ENCODE measurements at regions not wholly inside any gene's neighbourhood (a gene's known extent, or its start where the extent isn't known, plus 50 kb on each side); places are given as distances from the start of the nearest gene placed in this dataset.

DNA sequence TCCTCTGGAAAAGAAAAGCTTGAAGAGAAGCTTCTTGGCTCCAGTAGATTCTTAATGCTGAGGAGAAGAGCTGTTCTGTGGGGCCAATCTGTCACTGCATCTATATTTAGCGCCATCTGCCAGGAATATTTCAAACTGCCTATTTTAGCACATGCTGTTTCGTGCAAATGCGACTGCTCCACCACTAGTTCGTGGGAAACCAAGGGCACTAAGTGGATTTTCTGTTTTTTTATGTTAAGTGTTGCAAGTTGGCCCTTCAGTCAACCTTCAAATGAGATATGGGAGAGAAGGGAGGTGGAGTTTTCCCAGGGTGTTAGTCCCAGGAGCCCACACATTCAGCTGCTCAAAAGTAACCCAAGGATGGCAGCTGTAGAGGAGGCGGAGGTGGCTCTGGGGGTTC lies 91.9 kb downstream of the TSEN15 start:
- BruUV-seq (replicated peaks), result no TSS peak
- no peak for ATAC-seq
- TF ChIP-seq MTA2 (IDR thresholded peaks at IDR 0.05; ENCODE audit: low read depth) (no peak), NR2F1 (conservative IDR thresholded peaks at IDR 0.05) (no peak), TCF3 (IDR thresholded peaks at IDR 0.05; ENCODE audit: borderline replicate concordance, insufficient read depth, low read depth, low read length) (no peak), ETV6 (conservative IDR thresholded peaks at IDR 0.05 in 1 of 2, IDR thresholded peaks at IDR 0.05 in 1 of 2; ENCODE audit: borderline replicate concordance in 1 of 2, low read depth in 1 of 2) (no peak), TBL1XR1 (IDR thresholded peaks at IDR 0.05; ENCODE audit: low read depth, low read length) (no peak), HDAC6 (IDR thresholded peaks at IDR 0.05; ENCODE audit: unreplicated experiment) (no peak), MEF2B (IDR thresholded peaks at IDR 0.05; ENCODE audit: partially characterized antibody, poor library complexity, severe bottlenecking) (no peak)
- TF ChIP-seq, protein P1, sequence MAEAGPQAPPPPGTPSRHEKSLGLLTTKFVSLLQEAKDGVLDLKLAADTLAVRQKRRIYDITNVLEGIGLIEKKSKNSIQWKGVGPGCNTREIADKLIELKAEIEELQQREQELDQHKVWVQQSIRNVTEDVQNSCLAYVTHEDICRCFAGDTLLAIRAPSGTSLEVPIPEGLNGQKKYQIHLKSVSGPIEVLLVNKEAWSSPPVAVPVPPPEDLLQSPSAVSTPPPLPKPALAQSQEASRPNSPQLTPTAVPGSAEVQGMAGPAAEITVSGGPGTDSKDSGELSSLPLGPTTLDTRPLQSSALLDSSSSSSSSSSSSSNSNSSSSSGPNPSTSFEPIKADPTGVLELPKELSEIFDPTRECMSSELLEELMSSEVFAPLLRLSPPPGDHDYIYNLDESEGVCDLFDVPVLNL (IDR thresholded peaks at IDR 0.05; ENCODE audit: low read depth, low read length), result no peak
- TF ChIP-seq, protein P2, sequence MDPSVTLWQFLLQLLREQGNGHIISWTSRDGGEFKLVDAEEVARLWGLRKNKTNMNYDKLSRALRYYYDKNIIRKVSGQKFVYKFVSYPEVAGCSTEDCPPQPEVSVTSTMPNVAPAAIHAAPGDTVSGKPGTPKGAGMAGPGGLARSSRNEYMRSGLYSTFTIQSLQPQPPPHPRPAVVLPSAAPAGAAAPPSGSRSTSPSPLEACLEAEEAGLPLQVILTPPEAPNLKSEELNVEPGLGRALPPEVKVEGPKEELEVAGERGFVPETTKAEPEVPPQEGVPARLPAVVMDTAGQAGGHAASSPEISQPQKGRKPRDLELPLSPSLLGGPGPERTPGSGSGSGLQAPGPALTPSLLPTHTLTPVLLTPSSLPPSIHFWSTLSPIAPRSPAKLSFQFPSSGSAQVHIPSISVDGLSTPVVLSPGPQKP (IDR thresholded peaks at IDR 0.05; ENCODE audit: low read depth, low read length), result no peak
- H3K4me3 ChIP-seq, result no peak overlapping the region
- POLR2A ChIA-PET, result no interaction called here
- H3K79me2 ChIP-seq (ENCODE audit: control insufficient read depth, insufficient read depth, low read length), result no peaks in the 10 kb centered on the region
- H3K4me1 ChIP-seq (ENCODE audit: control insufficient read depth, insufficient read depth, low read length), result no peaks in the 10 kb centered on the region
- H4K20me1 ChIP-seq (ENCODE audit: control insufficient read depth, insufficient read depth), result no peaks in the 10 kb centered on the region
- SMC1A ChIA-PET (ENCODE audit: uncharacterized antibody, unreplicated experiment), result interaction anchor here (1.0 to 1.4 kb wide), 3 partner anchors 12 to 20 kb away, joined by 3 to 4 read pairs (median 3); no protein-coding TSS in a partner anchor
- H3K27ac ChIP-seq (ENCODE audit: control insufficient read depth, insufficient read depth), result no peak overlapping the region
- H3K36me3 ChIP-seq (ENCODE audit: control insufficient read depth in 2 of 2, insufficient read depth in 2 of 2, low read length in 1 of 2), result no peaks in the 10 kb centered on the region
- H3K9me3 ChIP-seq (replicated peaks; ENCODE audit: control insufficient read depth, insufficient read depth, low read length), result no peaks in the 10 kb centered on the region
- no peak for DNase-seq (ENCODE audit: low read depth, low spot score)
- RAD21 ChIA-PET (ENCODE audit: unreplicated experiment), result no interaction called here
- no peak overlapping the region for H2AFZ ChIP-seq (ENCODE audit: control insufficient read depth, low read depth, low read length)
- H3K4me2 ChIP-seq (ENCODE audit: control insufficient read depth, insufficient read depth), result no peak overlapping the region
- intact Hi-C loops (cut with micrococcal nuclease; ENCODE audit: unreplicated experiment) (no loop called here), in situ Hi-C loops (cut with MboI) (no loop called here)
- H3K27me3 ChIP-seq (replicated peaks in 1 of 2; ENCODE audit: control insufficient read depth in 2 of 2, insufficient read depth in 2 of 2, low read length in 1 of 2), result peaks cover 2 to 3% of the 10 kb centered on the region in 2 experiments; a peak in 1 of 4 replicates
- CTCF ChIA-PET, result no interaction called here
- 30% methylated on average over 5 of the region's 5 CpGs for WGBS (ENCODE audit: insufficient coverage, insufficient replicate concordance, low lambda C conversion rate, missing lambda C conversion rate)
- FAIRE-seq, result no peak
- no peak overlapping the region for H3K9ac ChIP-seq (ENCODE audit: control insufficient read depth, insufficient read depth, low read length)

Data from GM12878 (cell line).